GM19395 (cell line): ENCODE measurements at regions not wholly inside any gene's neighbourhood (a gene's known extent, or its start where the extent isn't known, plus 50 kb on each side); places are given as distances from the start of the nearest gene placed in this dataset.
A peak's percentile ranks its signal among the peaks of the same experiment; 100 is the strongest.
"Not testable (repeated sequence)": the region's sequence is repeated elsewhere in the genome, so short reads cannot be mapped to it uniquely, and the experiment has no call there.

Experiments
- ATAC-seq: cut with Tn5 transposase; IDR thresholded peaks from one replicate; pipeline ENCODE4 v1.9.1; 2021; ENCODE audit warnings: mild to moderate bottlenecking, moderate library complexity; ENCODE audit not compliant: unreplicated experiment

GRCh38 chr21:25489673-25490072 is 117.6 kb downstream of the MRPL39 start:
- ATAC-seq = no peak

- peak; percentile 74 for ATAC-seq
Measured at GRCh38 chr21:25487046-25487594, 120.2 kb downstream of the MRPL39 start.

DNA sequence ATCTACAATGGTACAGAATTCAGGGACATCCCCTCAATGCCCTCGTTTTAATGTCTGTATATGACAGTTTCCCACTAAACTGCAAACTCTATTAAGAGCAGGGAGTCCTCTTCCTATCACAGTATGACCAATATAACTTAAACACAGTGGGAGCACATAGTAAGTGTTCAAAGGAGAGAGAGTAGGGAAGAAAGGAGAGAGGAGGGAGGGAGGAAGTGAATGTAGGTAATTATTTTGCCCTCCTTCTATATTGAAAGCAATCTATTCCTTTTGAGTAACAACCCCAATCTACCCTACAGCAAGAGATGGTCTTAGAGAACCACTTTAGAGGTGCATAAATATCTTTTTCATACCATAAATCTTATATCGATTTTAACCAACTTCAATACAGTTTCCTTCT is 121.4 kb downstream of the MRPL39 start:
- ATAC-seq = no peak

- ATAC-seq = no peak
Measured at GRCh38 chr21:25467896-25468295, 139.4 kb downstream of the MRPL39 start.

GRCh38 chr21:25467071-25467470 is 140.2 kb downstream of the MRPL39 start:
- ATAC-seq = not testable (repeated sequence)

- no peak for ATAC-seq
Measured at GRCh38 chr21:25466470-25466869, 140.8 kb downstream of the MRPL39 start.

DNA sequence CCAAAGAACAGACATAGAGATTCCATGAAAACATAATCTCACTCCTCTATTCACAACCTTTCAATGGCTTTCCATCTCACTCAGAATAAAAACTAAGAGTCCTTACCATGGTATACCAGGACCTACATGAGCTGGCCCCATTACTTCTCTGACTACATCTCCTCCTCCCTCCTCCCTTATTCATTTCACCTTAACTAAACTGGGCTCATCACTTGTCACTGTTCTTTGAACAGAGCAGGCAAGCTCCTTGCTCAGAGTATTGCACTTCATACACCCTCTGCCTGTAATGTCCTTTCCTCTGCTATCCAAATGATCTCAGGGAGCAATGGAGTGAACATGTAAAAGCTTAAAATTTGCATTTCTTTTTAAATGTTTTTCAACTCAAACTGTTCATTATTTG is 142.0 kb downstream of the MRPL39 start:
- ATAC-seq = no peak

DNA sequence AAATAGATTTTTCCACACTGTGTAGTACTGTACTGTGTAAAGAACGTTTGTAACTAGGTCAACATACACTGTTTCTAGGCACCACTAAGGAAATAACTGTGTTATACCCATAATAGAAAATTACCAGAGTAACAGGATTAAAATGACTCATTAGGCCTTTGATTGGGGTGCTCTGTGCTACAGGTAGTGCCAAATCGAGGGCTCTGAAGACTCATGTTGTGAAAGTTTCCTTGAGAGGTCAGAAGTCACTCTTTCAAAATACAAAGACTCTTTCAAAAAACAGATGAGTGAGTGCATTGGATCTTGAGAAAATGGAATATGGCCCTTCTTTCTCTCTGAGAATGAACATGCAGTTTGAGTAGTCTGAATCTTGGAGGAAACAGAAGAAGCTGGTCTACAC is 143.0 kb downstream of the MRPL39 start:
- peak; percentile 57 for ATAC-seq

DNA sequence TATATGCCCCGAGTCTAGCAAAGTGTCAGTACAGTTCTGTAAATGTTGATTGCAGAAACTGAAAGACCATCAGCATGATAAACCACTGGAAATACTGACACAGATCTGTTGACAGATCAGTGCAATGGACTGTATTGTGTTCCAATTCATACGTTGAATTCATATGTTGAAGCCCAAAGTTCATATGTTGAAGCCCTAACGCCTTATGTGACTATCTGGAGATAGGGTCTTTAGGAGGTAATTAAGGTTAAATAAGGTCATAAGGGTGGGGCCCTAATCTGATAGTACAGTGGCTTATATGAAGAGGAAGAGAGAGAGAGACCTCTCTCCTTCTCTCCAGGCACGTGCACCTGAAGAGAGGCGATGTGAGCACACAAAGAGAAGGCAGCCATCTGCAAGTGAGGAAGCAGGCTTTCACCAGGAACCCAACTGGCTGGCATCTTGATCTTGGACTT is 144.7 kb downstream of the MRPL39 start:
- ATAC-seq = peak; percentile 67

DNA sequence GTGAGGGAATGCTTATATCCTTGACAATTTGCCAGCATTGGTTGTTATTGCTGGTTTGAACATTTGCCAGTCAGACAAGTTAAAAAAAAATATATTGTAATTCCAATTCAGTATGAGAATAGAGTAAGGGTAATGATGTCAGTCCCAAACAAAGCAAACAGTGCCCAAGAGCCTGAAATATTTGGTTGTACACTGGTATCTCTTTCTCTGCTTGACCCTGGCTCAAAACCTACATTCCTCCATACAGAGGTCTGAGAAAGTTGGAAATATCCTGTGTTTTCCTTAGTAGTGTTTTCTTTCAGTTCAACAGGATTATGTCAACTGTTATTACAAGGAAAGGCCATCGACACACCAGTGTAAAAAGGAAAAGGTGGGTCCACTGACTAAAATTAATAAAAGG is 145.6 kb downstream of the MRPL39 start:
- ATAC-seq = no peak

DNA sequence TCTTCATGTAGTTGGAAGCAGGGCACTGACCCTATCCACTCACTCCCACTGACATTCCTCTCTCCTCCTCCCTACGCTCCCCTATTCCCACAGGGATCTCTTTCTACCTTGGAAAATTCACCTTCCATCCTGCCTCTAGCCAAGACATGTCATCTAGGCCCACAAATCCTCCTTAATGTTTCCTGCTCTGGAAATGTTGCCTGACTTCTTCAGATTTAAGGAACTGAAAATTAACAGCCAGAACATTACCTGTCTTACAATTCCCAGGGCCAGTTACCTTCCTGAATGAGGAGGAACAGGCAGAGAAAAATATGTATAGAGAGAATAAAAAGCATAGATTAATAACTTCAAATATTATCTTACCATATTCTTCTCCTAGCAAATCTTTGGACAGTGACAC is 147.3 kb downstream of the MRPL39 start:
- ATAC-seq = no peak

GRCh38 chr21:25459365-25459764 is 147.9 kb downstream of the MRPL39 start:
- no peak for ATAC-seq

DNA sequence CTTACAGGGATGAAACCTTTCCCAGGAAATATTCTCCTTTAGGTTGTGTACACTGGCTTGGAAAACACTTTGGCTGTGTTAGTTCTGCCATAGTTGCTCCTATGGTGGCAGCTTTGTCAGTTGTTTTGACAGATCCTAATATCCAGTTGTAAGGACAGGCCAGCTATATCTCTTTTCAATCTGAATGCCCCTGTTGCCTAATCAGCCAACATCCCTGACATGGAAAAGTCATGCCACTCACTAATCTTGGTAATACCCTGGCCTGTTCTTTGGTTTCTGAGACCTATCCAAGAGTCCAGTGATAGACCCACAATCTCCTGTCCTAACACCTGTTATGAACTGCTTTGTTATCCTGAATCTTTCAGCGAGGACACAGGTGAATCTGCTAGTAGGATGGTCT is 148.8 kb downstream of the MRPL39 start:
- no peak for ATAC-seq

- ATAC-seq = no peak
Measured at GRCh38 chr21:25457946-25458345, 149.3 kb downstream of the MRPL39 start.

- peak; percentile 64 for ATAC-seq
Measured at GRCh38 chr21:25457411-25457810, 149.9 kb downstream of the MRPL39 start.

DNA sequence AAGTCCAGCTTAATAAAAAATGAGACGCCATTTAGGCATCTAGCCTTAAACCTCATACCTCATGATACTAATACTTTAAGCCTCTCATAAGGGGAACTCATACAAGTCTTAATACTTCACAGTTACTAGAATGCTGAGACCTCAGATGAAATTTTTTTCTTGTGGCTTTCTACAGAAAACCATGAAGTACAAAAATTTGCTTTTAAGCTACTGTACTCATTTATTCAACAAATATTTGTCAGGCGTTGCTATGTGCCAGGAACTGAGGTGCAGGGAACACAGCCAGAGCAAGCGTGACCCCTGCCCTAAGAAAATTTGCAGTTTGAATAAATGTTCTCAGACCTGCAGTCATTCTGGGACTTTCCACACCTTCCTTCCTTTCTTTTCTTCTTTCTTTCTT is 150.6 kb downstream of the MRPL39 start:
- peak; percentile 47 for ATAC-seq

- ATAC-seq = no peak
Measured at GRCh38 chr21:25453524-25453923, 153.8 kb downstream of the MRPL39 start.

- ATAC-seq = no peak
Measured at GRCh38 chr21:25449950-25450349, 157.3 kb downstream of the MRPL39 start.

DNA sequence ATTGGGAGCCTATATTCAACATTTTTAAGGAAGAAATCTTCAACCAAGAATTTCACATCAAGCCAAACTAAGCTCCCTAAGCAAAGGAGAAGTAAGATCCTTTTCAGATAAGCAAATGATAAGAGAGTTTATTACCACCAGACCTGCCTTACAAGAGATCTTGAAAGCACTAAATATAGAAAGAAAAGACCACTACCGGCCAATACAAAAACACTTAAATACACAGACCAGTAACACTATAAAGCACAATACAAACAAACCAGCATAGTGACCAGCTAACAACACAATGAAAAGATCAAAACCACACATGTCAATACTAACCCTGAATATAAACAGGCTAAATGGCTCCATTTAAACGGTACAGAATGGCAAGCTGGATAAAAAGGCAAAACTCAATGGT is 165.4 kb downstream of the MRPL39 start:
- ATAC-seq = no peak

- ATAC-seq = not testable (repeated sequence)
Measured at GRCh38 chr21:25437465-25437864, 169.8 kb downstream of the MRPL39 start.

- peak; percentile 59 for ATAC-seq
Measured at GRCh38 chr21:25428537-25428936, 178.7 kb downstream of the MRPL39 start.

- no peak for ATAC-seq
Measured at GRCh38 chr21:25427828-25428227, 179.5 kb downstream of the MRPL39 start.

DNA sequence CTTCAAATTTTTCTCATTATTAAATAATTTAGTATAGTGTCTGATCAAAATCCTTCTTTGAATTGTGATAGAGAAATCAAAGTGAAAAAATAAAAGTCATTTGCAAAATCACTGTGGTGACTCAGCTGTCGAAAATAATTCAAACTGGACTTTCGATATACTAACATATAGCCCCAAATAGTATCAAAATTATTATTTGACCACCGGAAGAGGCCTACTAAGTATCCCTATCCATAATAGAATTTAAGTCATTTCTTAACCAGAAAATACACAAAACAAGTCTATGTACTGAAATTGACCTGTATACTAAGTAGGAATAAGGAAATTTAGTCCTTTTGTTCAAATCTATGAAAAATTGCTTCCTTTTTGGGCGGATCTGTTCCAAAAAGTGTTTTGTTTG is 180.7 kb downstream of the MRPL39 start:
- ATAC-seq = no peak
